ENCODE measurements at regions not wholly inside any gene's neighbourhood (a gene's known extent, or its start where the extent isn't known, plus 50 kb on each side); places are given as distances from the start of the nearest gene placed in this dataset.

DNA sequence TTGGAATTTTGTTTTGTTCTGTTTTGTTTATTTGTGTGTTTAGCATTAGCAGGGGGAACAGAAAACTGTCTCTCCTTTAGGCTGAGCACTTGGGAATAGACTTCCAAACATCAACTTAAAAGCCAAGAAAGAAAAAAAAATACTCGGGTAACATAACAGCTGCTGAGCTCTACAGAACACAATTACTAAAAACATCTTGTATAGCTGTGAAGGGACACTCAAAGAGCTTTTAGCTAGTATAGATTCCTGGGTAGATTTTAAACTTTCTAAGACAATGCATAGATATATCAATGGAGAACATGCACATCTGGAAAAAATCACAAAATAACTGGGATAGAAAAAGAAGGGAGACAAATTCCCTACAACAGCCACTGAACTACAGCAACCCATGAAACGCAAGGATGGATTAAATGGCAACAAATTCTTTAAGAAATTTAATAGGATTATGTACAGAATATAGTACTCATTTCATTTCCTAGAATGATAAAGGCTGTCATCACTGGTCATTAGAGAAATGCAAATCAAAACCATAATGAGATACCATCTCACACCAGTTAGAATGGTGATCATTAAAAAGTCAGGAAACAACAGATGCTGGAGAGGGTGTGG, 174.3 kb upstream of the KRR1 start:
- TF ChIP-seq CTCF (conservative IDR thresholded peaks at IDR 0.05; ENCODE audit: low read depth, low read length) (no peak), EZH2phosphoT487 (IDR thresholded peaks at IDR 0.05; ENCODE audit: borderline replicate concordance, low read length) (no peak)

All from PC-3 (cell line).